HepG2 (cell line): ENCODE measurements at regions not wholly inside any gene's neighbourhood (a gene's known extent, or its start where the extent isn't known, plus 50 kb on each side); places are given as distances from the start of the nearest gene placed in this dataset.

Experiments used
- ATAC-seq: fragments of 200-7000 bp; cut with Tn5 transposase; 3 replicates; pipeline ENCODE4 v1.9.1; 2020; ENCODE audit warnings: mild to moderate bottlenecking, moderate library complexity
- BruUV-seq: library from RNA; stranded (reverse); fragments of 400-500 nt; replicated peaks from 2 replicates; lab custom pipeline; 2021; lab: Mats Ljungman, UMichigan
- CTCF ChIA-PET: fragments of 300-600 bp; formaldehyde crosslinking; extraction: SDS; loops from one replicate; lab custom pipeline; 2021; ENCODE audit warnings: low total read pairs, inconsistent platforms, low intra/inter-chr PET ratio; lab: Yijun Ruan, JAX
- POLR2A ChIA-PET: fragments of 350-600 bp; sonication (Branson Sonifier 250); formaldehyde crosslinking; loops from one replicate; lab custom pipeline; 2020; ENCODE audit warnings: antibody characterized with exemption, inconsistent platforms; lab: Yijun Ruan, JAX
- DNase-seq: peaks from one replicate; pipeline ENCODE4 v3.0.0-alpha.2; 2015; ENCODE audit warnings: low spot score
- FAIRE-seq: peaks from 3 replicates; lab custom pipeline; 2011; peaks lifted over from hg19 to GRCh38; lab: Jason Lieb, UNC
- H2AFZ ChIP-seq: one replicate; pipeline ENCODE4 v1.6.1; 2011; ENCODE audit warnings: low read length, inconsistent platforms
- H3K27ac ChIP-seq: fragments of 300-600 bp; 3 replicates; pipeline ENCODE4 v1.8.0; 2011; ENCODE audit warnings: mixed run types, mild to moderate bottlenecking, mixed read lengths, low read length, inconsistent platforms; ENCODE audit not compliant: insufficient read depth; ENCODE audit errors: extremely low read length
- H3K27me3 ChIP-seq, 2 experiments: fragments of 200-600 bp in 1 of 2; 2 replicates in 1 of 2; 3 replicates in 1 of 2; pipeline versions ENCODE4 v1.6.0 to v1.8.0; 2011; ENCODE audit warnings: low read length in 2 of 2, mild to moderate bottlenecking in 2 of 2, moderate library complexity in 2 of 2, inconsistent platforms in 1 of 2; ENCODE audit not compliant: insufficient read depth in 2 of 2, control insufficient read depth in 1 of 2
- H3K36me3 ChIP-seq, 2 experiments: fragments of 200-600 bp in 1 of 2; replicated peaks in 1 of 2; 2 replicates in 1 of 2; 3 replicates in 1 of 2; pipeline versions ENCODE4 v1.5.1 to v1.8.0; 2011; ENCODE audit warnings: low read length in 2 of 2, inconsistent platforms in 1 of 2; ENCODE audit not compliant: insufficient read depth in 2 of 2, control insufficient read depth in 1 of 2
- H3K4me1 ChIP-seq: 2 replicates; pipeline ENCODE4 v1.5.1; 2012; ENCODE audit warnings: low read length, inconsistent platforms; ENCODE audit not compliant: insufficient read depth
- H3K4me2 ChIP-seq: 2 replicates; pipeline ENCODE4 v1.6.0; 2011; ENCODE audit warnings: low read depth, low read length, inconsistent platforms
- H3K4me3 ChIP-seq, 3 experiments: fragments of 200-600 bp in 1 of 3; sonication (generic), shearing (Covaris generic) in 1 of 3; replicated peaks in 1 of 3; 2 replicates each; pipeline ENCODE4 v1.5.1; 2011 to 2016; ENCODE audit warnings: low read length in 3 of 3, inconsistent platforms in 2 of 3, low read depth in 2 of 3, mild to moderate bottlenecking in 2 of 3, control low read depth in 1 of 3, mixed read lengths in 1 of 3; ENCODE audit not compliant: insufficient read depth in 1 of 3
- H3K79me2 ChIP-seq: one replicate; pipeline ENCODE4 v1.6.1; 2011; ENCODE audit warnings: low read length, inconsistent platforms; ENCODE audit not compliant: insufficient read depth
- H3K9ac ChIP-seq: 2 replicates; pipeline ENCODE4 v1.6.0; 2011; ENCODE audit warnings: mild to moderate bottlenecking, low read depth, low read length, inconsistent platforms; ENCODE audit not compliant: insufficient read depth
- H3K9me3 ChIP-seq: 2 replicates; pipeline ENCODE4 v1.5.1; 2012; ENCODE audit warnings: mild to moderate bottlenecking, low read length
- H4K20me1 ChIP-seq: 2 replicates; pipeline ENCODE4 v1.6.0; 2011; ENCODE audit warnings: inconsistent platforms, mild to moderate bottlenecking, low read length, moderate library complexity; ENCODE audit not compliant: insufficient read depth
- ELK4 ChIP-seq: sonication (generic); formaldehyde crosslinking; IDR thresholded peaks from 2 replicates; pipeline ENCODE4 v1.9.0; 2021; ENCODE audit warnings: missing genetic modification reagents, borderline replicate concordance
- MAZ ChIP-seq, 2 experiments: sonication (generic) in 1 of 2; formaldehyde crosslinking in 1 of 2; IDR thresholded peaks; 2 replicates each; pipeline versions ENCODE4 v1.5.0 to v1.6.1; 2012 to 2020; ENCODE audit warnings: low read depth in 2 of 2, mild to moderate bottlenecking in 2 of 2, borderline replicate concordance in 1 of 2, improper control_type of control experiment in 1 of 2, low read length in 1 of 2, missing genetic modification reagents in 1 of 2, moderate library complexity in 1 of 2
- MEF2D ChIP-seq: sonication (generic); formaldehyde crosslinking; IDR thresholded peaks from 2 replicates; pipeline ENCODE4 v1.5.1; 2020; ENCODE audit warnings: mild to moderate bottlenecking, missing genetic modification reagents
- SETDB1 ChIP-seq: sonication (generic); formaldehyde crosslinking; IDR thresholded peaks from 2 replicates; pipeline ENCODE4 v1.5.1; 2020; ENCODE audit warnings: missing genetic modification reagents, mild to moderate bottlenecking, borderline replicate concordance
- ZNF24 ChIP-seq: fragments of 450-650 bp; IDR thresholded peaks from 2 replicates; pipeline ENCODE4 v1.6.1; 2017; ENCODE audit warnings: antibody characterized with exemption, mild to moderate bottlenecking
- ZNF484 ChIP-seq: sonication (generic); formaldehyde crosslinking; IDR thresholded peaks from 2 replicates; pipeline ENCODE4 v1.5.1; 2020; ENCODE audit warnings: mild to moderate bottlenecking, low read depth, missing genetic modification reagents, borderline replicate concordance
- ZNF639 ChIP-seq: conservative IDR thresholded peaks from 2 replicates; pipeline ENCODE4 v1.6.1; 2018; ENCODE audit warnings: missing genetic modification reagents
- WGBS: methylation state at CpG from one replicate; pipeline ENCODE4 v1.1.6; 2017; ENCODE audit warnings: low lambda C conversion rate; 5-methylcytosine and 5-hydroxymethylcytosine counted together
- in situ Hi-C: cut with HindIII; loops from 2 replicates; pipeline ENCODE4 v1.10.0; 2017; ENCODE audit warnings: low pct_unique_long_range_greater_than_20kb; ENCODE audit not compliant: extremely low pct_ligation_motif_present
- intact Hi-C: fragments of 100-400 bp; cut with micrococcal nuclease; formaldehyde crosslinking; loops from one replicate; pipeline ENCODE4 v1.10.0; 2022; ENCODE audit not compliant: unreplicated experiment
- TF ChIP-seq, protein P1 (sequence below): sonication (generic); formaldehyde crosslinking; conservative IDR thresholded peaks from 2 replicates; pipeline ENCODE4 v1.8.1; 2023; ENCODE audit warnings: missing genetic modification reagents

DNA sequence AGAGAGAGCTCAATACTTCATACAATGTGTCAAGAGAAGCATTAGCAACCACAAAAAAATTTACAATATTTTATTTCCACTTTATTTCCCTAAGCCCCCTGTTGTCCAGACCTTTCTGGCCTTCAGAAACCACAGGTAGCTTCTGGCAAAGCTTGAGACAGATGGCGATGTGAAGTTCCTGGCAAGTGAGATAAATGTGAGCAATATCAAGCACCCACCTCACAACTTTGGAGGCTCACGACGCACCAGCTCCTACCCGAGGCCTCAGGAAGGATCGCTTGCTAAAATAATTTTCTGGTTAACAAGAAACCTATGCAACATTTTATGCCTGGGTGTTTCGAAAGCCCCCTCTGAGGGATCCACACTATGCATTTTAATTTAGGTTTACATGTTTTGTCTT lies 158.1 kb upstream of the CHAC2 start:
- TF ChIP-seq, protein P1, sequence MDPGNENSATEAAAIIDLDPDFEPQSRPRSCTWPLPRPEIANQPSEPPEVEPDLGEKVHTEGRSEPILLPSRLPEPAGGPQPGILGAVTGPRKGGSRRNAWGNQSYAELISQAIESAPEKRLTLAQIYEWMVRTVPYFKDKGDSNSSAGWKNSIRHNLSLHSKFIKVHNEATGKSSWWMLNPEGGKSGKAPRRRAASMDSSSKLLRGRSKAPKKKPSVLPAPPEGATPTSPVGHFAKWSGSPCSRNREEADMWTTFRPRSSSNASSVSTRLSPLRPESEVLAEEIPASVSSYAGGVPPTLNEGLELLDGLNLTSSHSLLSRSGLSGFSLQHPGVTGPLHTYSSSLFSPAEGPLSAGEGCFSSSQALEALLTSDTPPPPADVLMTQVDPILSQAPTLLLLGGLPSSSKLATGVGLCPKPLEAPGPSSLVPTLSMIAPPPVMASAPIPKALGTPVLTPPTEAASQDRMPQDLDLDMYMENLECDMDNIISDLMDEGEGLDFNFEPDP, result no peak
- TF ChIP-seq MAZ (IDR thresholded peaks at IDR 0.05; ENCODE audit: borderline replicate concordance, low read depth, low read length) (no peak), MAZ (CRISPR knock-in tag; IDR thresholded peaks at IDR 0.05; ENCODE audit: low read depth) (no peak), ELK4 (no peak), ZNF484 (CRISPR knock-in tag) (no peak), MEF2D (CRISPR knock-in tag) (no peak), ZNF24 (no peak), ZNF639 (no peak), SETDB1 (CRISPR knock-in tag) (no peak)
- CTCF ChIA-PET, result no interaction called here

More for the DNA sequence above, 158.1 kb upstream of the CHAC2 start:
- H4K20me1 ChIP-seq, result no peaks in the 10 kb centered on the region
- H3K79me2 ChIP-seq, result no peaks in the 10 kb centered on the region
- H3K9ac ChIP-seq, result no peak overlapping the region
- H3K4me3 ChIP-seq, result no peak overlapping the region
- no peak overlapping the region for H3K4me2 ChIP-seq
- no TSS peak for BruUV-seq
- in situ Hi-C loops, result no loop called here
- no peak for ATAC-seq
- intact Hi-C loops, result no loop called here
- no peaks in the 10 kb centered on the region for H3K36me3 ChIP-seq
- WGBS, result 9% methylated on average over 6 of the region's 6 CpGs
- H3K4me1 ChIP-seq, result no peaks in the 10 kb centered on the region
- no peak overlapping the region for H2AFZ ChIP-seq
- POLR2A ChIA-PET, result no interaction called here
- no peaks in the 10 kb centered on the region; a peak in 1 of 5 replicates for H3K27me3 ChIP-seq
- no peak for FAIRE-seq
- no peaks in the 10 kb centered on the region for H3K9me3 ChIP-seq
- no peak overlapping the region for H3K27ac ChIP-seq
- no peak for DNase-seq
